ENCODE measurements at regions not wholly inside any gene's neighbourhood (a gene's known extent, or its start where the extent isn't known, plus 50 kb on each side); places are given as distances from the start of the nearest gene placed in this dataset.

GRCh38 chr22:49432897-49433443 is 394.7 kb downstream of the BRD1 start (continued):
- TF ChIP-seq ETS1 (IDR thresholded peaks at IDR 0.05) (no peak), CTCF (conservative IDR thresholded peaks at IDR 0.05; ENCODE audit: low read depth in 2 of 2) (no peak), JUNB (IDR thresholded peaks at IDR 0.05; ENCODE audit: unreplicated experiment) (no peak)

- Histone ChIP-seq H4K20me1 (replicated peaks; ENCODE audit: insufficient read depth) (no peaks in the 10 kb centered on the region), H3F3A (replicated peaks; ENCODE audit: low read depth) (no peaks in the 10 kb centered on the region), H3K9me2 (ENCODE audit: insufficient read depth) (no peaks in the 10 kb centered on the region), H3K4me2 (no peak overlapping the region), H3K27me3 (ENCODE audit: insufficient read depth) (no peaks in the 10 kb centered on the region), H2AFZ (no peak overlapping the region), H3K79me2 (replicated peaks; ENCODE audit: insufficient read depth) (no peaks in the 10 kb centered on the region), H3K4me3 (no peak overlapping the region), H3K27ac (ENCODE audit: low read depth) (no peak overlapping the region), H3K4me1 (ENCODE audit: insufficient read depth) (no peaks in the 10 kb centered on the region), H3K36me3 (ENCODE audit: insufficient read depth) (no peaks in the 10 kb centered on the region)
- H3K27me3 Mint-ChIP-seq (ENCODE audit: insufficient read depth, low read depth, poor library complexity), result peaks cover 6% of the 10 kb centered on the region
- no peaks in the 10 kb centered on the region for H3K36me3 Mint-ChIP-seq (ENCODE audit: low read depth)
- DNase-seq (ENCODE audit: low spot score) (no peak), ATAC-seq (peak; percentile 47; the same call in 2 of the 3 replicates)
- TF ChIP-seq POLR2AphosphoS5 (IDR thresholded peaks at IDR 0.05; ENCODE audit: low read depth) (no peak), CTCF (conservative IDR thresholded peaks at IDR 0.05; ENCODE audit: low read depth in 2 of 2) (no peak), STAT1 (IDR thresholded peaks at IDR 0.05; ENCODE audit: unreplicated experiment) (no peak)
- TF ChIP-seq, protein P1, sequence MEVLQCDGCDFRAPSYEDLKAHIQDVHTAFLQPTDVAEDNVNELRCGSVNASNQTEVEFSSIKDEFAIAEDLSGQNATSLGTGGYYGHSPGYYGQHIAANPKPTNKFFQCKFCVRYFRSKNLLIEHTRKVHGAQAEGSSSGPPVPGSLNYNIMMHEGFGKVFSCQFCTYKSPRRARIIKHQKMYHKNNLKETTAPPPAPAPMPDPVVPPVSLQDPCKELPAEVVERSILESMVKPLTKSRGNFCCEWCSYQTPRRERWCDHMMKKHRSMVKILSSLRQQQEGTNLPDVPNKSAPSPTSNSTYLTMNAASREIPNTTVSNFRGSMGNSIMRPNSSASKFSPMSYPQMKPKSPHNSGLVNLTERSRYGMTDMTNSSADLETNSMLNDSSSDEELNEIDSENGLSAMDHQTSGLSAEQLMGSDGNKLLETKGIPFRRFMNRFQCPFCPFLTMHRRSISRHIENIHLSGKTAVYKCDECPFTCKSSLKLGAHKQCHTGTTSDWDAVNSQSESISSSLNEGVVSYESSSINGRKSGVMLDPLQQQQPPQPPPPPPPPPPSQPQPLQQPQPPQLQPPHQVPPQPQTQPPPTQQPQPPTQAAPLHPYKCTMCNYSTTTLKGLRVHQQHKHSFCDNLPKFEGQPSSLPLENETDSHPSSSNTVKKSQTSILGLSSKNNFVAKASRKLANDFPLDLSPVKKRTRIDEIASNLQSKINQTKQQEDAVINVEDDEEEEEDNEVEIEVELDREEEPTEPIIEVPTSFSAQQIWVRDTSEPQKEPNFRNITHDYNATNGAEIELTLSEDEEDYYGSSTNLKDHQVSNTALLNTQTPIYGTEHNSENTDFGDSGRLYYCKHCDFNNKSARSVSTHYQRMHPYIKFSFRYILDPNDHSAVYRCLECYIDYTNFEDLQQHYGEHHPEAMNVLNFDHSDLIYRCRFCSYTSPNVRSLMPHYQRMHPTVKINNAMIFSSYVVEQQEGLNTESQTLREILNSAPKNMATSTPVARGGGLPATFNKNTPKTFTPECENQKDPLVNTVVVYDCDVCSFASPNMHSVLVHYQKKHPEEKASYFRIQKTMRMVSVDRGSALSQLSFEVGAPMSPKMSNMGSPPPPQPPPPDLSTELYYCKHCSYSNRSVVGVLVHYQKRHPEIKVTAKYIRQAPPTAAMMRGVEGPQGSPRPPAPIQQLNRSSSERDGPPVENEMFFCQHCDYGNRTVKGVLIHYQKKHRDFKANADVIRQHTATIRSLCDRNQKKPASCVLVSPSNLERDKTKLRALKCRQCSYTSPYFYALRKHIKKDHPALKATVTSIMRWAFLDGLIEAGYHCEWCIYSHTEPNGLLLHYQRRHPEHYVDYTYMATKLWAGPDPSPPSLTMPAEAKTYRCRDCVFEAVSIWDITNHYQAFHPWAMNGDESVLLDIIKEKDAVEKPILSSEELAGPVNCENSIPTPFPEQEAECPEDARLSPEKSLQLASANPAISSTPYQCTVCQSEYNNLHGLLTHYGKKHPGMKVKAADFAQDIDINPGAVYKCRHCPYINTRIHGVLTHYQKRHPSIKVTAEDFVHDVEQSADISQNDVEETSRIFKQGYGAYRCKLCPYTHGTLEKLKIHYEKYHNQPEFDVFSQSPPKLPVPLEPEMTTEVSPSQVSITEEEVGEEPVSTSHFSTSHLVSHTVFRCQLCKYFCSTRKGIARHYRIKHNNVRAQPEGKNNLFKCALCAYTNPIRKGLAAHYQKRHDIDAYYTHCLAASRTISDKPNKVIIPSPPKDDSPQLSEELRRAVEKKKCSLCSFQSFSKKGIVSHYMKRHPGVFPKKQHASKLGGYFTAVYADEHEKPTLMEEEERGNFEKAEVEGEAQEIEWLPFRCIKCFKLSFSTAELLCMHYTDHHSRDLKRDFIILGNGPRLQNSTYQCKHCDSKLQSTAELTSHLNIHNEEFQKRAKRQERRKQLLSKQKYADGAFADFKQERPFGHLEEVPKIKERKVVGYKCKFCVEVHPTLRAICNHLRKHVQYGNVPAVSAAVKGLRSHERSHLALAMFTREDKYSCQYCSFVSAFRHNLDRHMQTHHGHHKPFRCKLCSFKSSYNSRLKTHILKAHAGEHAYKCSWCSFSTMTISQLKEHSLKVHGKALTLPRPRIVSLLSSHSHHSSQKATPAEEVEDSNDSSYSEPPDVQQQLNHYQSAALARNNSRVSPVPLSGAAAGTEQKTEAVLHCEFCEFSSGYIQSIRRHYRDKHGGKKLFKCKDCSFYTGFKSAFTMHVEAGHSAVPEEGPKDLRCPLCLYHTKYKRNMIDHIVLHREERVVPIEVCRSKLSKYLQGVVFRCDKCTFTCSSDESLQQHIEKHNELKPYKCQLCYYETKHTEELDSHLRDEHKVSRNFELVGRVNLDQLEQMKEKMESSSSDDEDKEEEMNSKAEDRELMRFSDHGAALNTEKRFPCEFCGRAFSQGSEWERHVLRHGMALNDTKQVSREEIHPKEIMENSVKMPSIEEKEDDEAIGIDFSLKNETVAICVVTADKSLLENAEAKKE (CRISPR knock-in tag; IDR thresholded peaks at IDR 0.05), result no peak
- no peak overlapping the region for H3K4me3 Mint-ChIP-seq
- no peaks in the 10 kb centered on the region; the same call in 1 of the 3 replicates for H3K4me1 Mint-ChIP-seq
- no peak overlapping the region for H3K27ac Mint-ChIP-seq
- H3K9me3 Mint-ChIP-seq, result peaks cover 6% of the 10 kb centered on the region; the same call in 2 of the 3 replicates
These were observed 395.3 kb downstream of the BRD1 start for GRCh38 chr22:49432211-49432896.

Measured in GM23338 (cell line).